Upper lobe of left lung (tissue), 4 donors: ENCODE measurements at regions not wholly inside any gene's neighbourhood (a gene's known extent, or its start where the extent isn't known, plus 50 kb on each side); places are given as distances from the start of the nearest gene placed in this dataset.

Source experiments
- POLR2A ChIP-seq, 4 donors: fragments of 450-650 bp; IDR thresholded peaks; one replicate each; pipeline ENCODE4 v1.5.1; 2016 to 2017; ENCODE audit warnings: antibody characterized with exemption in 4 of 4, mild to moderate bottlenecking in 2 of 4
- TF ChIP-seq, protein P1 (sequence below), 6 experiments: fragments of 450-650 bp in 4 of 6; fragments of 200-600 bp in 2 of 6; sonication (generic) in 2 of 6; IDR thresholded peaks; one replicate each; pipeline ENCODE4 v1.5.1; 2016 to 2019; ENCODE audit warnings: antibody characterized with exemption in 6 of 6

DNA sequence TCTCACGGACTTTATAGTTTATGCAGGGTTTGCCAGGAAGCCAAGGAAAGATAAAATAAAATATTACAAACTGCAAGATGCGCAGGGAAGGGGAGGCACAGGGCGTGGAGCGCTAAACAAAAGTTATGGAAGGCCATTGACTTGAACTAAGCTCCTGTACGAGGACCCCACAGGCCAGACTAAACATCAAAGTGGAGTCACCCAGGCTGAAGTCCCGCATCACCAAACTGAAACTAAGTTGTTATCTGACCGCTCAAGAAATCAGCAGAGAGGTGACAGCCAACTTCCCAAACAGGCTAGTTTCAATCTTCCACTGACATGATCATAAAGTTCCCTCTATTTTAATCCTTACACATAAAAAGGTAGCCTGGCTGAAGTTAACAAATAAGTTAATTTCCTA, 90.5 kb upstream of the YWHAQ start:
- TF ChIP-seq, protein P1, sequence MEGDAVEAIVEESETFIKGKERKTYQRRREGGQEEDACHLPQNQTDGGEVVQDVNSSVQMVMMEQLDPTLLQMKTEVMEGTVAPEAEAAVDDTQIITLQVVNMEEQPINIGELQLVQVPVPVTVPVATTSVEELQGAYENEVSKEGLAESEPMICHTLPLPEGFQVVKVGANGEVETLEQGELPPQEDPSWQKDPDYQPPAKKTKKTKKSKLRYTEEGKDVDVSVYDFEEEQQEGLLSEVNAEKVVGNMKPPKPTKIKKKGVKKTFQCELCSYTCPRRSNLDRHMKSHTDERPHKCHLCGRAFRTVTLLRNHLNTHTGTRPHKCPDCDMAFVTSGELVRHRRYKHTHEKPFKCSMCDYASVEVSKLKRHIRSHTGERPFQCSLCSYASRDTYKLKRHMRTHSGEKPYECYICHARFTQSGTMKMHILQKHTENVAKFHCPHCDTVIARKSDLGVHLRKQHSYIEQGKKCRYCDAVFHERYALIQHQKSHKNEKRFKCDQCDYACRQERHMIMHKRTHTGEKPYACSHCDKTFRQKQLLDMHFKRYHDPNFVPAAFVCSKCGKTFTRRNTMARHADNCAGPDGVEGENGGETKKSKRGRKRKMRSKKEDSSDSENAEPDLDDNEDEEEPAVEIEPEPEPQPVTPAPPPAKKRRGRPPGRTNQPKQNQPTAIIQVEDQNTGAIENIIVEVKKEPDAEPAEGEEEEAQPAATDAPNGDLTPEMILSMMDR (IDR thresholded peaks at IDR 0.05), result no peak
- TF ChIP-seq POLR2A (IDR thresholded peaks at IDR 0.05), result no peak
